ENCODE measurements at regions not wholly inside any gene's neighbourhood (a gene's known extent, or its start where the extent isn't known, plus 50 kb on each side); places are given as distances from the start of the nearest gene placed in this dataset.
A peak's percentile ranks its signal among the peaks of the same experiment; 100 is the strongest.
"Not testable (repeated sequence)": the region's sequence is repeated elsewhere in the genome, so short reads cannot be mapped to it uniquely, and the experiment has no call there.

DNA sequence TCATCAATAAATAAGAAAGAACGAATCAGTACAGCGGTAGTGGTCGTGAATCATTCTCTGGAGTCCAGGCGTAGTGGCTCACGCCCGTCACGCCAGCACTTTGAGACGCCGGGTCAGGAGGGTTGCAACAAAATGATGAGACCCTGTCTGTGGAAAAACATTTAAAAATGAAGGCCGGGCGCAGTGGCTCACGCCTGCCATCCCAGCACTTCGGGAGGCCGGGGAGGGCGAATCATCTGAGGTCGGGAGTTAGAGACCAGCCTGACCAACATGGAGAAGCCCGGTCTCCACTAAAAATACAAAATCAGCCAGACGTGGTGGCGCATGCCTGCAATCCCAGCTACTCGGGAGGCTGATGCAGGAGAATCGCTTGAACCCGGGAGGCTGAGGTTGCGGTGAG, 111.8 kb upstream of the ANKRD30BL start:
- not testable (repeated sequence) for DNase-seq

DNA sequence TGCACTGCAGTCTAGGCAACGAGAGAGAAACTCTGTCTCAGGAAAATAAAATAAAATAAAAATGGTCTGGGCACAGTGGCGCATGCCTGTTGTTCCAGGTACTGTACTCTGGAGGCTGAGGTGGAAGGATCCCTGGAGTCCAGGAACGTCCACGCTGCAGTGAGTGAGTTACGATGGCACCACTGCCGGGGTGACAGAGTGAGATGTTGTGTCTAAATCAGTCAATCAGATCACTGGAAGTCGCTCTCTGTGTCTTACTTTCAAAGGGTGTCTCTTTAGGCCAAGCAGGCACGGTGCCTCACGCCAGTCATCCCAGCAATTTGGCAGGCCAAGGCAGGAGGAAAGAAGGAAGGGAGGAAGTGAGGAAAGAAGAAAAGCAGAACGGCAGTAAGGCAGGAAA, 112.2 kb upstream of the ANKRD30BL start:
- no peak for DNase-seq

DNA sequence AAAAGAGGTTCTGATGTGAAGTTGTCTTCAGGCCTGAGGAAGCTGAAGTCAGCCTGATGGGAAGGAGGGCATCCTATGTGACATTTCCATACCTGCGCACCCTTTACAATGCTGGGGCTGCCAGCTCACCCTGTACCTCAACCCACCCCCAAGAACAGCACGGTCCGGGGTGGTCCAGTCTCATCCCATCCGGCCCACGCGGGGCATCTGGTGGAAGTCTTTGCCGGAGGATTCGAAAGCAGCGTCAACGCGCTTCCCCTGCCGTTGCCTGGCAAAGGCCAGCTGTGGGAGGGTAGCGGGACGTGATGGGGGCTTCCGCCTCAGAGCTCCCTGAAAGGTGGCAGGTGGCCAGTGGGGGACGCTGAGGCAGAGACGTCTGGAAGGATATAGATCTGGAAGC, 113.6 kb upstream of the ANKRD30BL start:
- DNase-seq = no peak

DNA sequence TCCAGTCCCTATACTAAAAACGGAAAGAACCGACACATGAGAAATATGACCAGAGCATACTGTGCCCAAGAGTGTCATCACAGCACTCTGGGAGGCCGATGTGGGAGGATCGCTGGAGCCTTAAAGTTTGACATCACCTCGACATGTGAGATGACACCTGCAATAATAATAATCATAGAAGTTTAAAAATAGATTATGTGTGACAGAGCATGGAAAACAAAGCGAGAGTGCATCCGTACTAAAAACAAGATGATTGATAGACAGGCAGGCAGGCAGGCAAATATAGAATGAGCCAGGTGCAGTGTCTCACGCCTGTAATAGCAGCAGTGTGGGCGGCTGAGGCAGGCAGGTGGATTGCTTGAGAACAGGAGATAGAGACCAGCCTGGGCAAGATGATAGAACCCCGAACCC, 114.8 kb upstream of the ANKRD30BL start:
- DNase-seq = no peak

DNA sequence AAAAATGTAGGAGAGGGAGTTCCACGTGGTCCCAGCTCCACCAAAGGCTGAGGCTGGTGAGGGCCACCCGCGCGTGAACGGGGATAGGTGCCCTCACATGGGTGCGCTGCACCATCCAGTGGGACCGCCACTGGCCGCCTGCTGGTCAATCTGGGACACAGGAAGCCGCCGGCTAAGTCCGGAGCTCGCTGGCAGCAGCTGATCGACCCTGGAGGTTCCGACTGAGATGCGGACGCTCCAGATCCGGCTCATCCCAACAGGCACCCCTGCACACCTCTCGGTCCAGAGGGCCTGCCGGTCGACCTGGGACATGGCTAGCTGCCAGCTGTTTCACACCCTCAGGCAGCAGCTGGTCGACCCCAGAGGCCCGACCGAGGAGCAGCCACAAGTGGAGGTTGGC, 116.5 kb upstream of the ANKRD30BL start:
- no peak for DNase-seq

DNA sequence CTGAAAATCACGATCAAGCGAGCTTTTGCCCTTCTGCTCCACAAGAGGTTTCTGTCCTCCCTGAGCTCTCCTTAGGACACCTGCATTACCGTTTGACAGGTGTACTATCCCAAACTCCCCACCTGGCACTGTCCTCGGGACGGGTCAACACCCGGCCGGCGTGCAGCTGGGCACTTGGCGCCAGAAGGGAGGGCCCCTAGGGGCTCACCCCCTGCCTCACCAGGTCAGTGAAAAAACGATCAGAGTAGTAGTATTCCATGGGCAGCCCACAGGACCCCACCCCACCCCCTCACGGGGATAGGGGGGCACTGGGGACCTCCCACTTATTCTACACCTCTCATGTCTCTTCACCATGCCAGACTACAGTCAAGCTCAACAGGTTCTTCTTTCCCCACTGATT, 117.6 kb upstream of the ANKRD30BL start:
- DNase-seq = no peak

DNA sequence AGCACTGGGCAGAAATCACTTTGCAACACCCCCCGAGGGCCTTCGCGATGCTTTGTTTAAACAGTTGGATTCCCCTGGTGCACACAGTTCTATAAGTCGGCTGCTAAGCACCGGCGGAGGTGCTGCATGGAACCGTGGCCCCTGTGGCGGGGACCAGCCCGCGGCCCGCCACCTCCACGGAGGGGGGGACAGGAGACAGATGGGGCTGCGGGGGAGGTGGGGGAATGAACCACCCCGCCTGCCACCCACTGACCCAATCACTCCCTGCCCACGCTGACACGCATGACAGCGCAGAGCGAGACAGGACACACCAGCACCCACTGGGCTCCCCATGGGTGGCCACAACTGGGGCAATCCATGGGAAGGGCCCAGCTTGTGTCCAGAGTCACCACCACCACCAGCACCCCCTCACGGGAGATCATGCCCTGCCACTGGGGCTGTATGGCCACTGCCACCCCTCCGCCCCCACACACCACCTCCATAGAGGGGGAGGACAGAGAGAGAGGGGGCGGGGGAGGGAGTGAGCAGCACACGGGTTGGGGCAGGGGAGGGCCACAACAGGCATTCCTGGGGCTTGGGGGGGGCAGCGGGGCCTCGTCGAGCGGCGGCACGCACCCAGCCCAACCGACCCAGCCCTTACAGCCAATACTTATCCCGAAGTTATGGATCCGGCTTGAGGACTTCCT, 118.3 kb upstream of the ANKRD30BL start:
- no peak for DNase-seq

DNA sequence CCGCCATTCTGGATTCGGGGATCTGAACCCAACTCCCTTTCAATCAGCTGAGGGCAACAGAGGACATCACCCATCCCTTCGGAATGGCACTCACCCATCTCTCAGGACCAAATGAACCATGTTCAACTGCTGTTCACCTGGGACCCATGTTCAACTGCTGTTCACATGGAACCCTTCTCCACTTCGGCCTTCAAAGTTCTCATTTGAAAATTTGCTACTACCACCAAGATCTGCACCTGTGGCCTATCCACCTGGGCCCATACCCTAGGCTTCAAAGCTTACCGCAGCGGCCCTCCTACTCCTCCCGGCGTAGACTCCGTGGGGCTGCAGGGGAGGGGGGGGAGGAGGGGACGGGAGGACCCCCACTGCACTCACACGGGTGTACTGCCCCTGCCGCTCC, 119.2 kb upstream of the ANKRD30BL start:
- DNase-seq = no peak

DNA sequence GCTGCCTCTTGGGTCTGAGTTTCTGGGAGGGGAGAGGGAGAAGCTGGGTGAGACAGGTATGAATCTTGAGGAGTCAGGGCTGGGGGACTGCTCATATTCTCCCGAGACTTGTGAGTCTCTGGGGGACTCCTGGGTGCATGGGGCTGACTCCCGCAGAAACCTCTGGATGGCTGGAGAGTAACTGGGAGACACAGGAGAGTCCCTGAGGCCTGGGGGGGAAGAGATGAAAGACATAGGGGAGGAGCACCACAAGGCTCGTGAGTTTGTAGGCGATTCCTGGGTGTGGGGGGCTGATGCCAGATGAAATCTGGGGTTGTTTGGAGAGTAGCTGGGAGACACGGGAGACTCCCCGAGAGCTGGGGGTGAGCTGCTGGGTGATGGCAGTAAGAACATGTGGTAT, 120.4 kb upstream of the ANKRD30BL start:
- not testable (repeated sequence) for DNase-seq

DNA sequence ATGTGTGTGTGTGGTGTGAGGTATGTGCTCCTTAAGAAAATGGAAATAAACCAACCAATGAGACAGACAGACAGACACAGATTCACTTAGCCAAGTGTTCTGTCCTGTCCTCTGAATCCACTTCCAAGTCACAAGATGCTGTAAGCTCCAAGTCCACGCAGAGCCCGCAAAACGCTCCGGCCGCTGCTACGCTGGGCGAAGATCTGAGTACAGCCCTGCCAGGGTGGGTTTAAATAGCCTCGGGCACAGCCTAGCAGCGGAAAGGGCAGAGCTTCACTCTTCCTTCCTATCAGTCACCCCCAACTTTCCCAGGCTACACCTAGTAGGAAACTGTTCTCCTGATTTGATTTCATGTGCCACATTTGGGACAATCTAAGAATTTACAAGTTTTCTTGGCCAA, 121.2 kb upstream of the ANKRD30BL start:
- DNase-seq = no peak

DNA sequence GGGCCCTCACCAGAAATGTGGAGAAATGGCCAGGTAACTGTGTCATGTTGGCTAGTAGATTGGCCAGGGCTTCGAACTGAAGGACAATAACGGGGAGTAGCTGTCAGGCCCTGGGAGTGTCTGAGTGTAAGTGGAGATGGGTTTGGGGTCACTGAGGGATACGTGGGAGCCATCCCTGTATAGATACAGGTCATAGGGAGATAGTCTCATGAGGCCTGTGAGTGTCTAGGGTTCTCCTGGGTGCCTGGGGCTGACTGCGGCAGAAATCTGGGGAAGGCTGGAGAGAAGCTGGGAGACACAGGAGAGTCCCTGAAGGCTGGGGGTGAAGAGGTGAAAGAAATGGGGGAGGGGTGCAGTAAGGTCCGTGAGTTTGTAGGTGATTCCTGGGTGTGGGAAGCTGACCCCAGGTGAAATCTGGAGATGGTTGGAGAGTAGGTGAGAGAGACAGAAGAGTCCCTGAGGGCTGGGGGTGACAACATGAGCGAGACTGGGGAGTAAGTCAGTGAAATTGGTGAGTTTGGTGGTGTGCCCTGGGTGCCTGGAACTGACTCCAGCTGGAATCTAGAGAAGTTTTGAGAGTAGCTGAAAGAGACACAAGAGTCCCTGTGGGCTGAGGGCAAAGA, 124.6 kb upstream of the ANKRD30BL start:
- DNase-seq = not testable (repeated sequence)

DNA sequence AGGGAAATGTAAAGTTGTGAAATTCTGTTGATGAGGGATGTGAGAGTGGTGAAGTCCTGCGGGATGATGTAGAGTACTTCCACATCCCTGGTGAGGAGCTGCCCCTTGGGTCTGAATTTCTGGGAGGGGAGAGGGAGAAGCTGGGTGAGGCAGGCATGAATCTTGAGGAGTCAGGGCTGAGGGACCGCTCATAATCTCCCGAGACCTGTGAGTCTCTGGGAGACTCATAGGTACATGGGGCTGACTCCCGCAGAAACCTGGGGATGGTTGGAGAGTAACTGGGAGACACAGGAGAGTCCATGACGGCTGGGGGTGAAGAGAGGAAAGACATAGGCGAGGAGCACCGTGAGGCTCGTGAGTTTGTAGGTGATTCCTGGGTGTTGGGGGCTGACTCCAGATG, 126.2 kb upstream of the ANKRD30BL start:
- DNase-seq = not testable (repeated sequence)

DNA sequence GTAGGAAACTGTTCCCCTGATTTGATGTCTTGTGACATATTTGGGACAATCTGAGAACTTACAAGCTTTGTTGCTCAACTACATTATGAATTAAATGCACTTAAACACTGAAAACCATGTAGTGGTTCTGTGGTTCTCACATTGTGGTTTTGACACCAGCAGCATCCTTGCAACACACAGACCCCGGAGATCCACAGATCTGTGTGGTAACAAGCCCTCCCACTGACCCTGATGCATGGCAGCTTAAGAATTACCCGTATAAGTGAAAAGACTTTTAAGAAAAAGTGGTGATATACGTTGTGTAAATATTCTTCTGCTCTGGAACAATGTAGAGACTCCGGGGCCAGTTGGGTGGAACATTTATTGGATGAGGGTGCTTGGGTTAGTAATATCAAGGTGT, 127.4 kb upstream of the ANKRD30BL start:
- DNase-seq = peak; percentile 88

DNA sequence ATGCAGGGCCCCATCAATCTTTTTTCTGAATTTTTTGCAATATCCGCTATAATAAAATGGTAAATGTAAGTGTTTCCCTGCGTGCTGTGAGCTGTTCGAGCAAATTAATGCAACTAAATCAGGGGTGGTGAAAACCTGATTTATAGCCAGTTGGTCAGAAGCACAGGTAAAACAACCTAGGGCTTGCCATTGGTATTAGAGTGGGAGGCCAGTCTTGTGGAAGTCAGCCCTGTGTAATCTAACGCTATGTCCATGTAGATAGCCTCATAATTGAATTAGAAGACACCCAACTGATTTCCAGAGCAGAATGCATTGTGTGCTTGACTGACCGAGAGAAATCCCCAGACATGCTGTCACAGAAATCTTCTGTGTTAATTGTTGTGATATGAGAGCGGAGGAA, 126.8 kb upstream of the GPR39 start:
- not testable (repeated sequence) for DNase-seq

DNA sequence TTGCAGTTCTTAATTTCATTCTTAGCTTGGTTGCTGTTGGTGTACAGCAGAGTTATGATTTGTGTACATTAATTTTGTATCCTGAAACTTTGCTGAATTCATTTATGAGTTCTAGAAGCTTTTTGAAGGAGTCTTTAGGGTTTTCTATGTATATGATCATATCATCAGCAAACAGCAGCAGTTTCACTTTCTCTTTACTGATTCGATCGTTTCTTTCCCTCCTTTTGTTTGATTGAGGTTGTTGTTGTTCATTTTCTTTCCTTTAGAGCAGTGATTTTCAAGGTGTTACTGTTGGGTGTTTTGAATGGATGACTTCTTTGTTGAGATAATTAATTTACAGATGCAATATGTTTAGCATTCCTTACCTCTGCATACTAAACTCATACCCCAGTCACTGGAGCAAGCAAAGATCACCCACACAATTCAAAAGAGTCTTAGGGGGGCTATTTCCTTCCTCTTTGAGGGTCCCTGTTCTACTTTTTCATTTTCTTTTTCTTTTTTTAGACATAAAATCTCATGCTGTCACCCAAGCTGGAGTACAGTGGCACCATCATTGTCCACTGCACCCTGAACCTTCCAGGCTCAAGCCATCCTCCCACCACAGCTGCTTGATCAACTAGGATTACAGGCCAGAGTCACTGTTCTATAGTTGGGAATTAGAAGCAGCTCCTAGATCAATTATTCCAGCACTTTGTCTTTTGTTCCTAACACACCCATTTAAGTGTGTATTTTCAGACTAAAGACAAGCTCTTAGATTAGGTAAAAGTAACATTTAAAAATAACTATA, 115.8 kb upstream of the GPR39 start:
- DNase-seq = not testable (repeated sequence)

DNA sequence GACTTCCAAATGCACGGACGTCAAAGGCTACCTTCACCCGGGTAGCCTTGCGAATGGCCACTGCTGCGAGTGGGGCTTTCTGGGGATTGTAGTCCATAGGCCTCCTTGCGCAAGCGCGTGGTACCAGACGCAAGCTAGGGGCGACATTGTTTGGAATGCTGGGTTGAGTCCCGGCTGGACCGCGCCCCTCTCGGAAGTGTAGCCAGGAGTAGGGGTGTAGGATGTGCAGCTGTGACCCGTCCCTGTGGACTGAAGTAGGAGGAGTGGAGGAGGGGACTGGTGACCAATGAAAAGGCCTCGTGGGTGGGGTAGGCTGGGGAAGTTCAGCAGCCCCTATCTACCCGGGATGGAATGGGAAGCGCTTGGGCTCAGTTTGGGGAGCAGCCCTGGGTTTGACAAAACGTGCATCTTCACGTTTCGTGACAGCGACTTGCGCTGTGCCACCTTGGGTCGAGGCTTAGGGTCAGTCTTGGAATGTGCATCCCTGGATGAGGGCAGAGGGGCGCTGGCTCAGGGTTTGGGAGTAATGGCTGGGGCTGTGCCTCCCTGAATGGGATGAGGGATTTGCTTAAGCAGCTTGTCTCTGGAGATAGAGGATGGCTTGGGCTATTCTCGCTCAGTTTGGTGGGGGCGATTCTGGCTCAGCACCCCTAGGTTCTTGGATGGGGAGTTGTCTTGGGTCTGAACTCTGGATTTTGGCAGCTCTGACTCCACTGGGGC, 111.8 kb upstream of the GPR39 start:
- not testable (repeated sequence) for DNase-seq

DNA sequence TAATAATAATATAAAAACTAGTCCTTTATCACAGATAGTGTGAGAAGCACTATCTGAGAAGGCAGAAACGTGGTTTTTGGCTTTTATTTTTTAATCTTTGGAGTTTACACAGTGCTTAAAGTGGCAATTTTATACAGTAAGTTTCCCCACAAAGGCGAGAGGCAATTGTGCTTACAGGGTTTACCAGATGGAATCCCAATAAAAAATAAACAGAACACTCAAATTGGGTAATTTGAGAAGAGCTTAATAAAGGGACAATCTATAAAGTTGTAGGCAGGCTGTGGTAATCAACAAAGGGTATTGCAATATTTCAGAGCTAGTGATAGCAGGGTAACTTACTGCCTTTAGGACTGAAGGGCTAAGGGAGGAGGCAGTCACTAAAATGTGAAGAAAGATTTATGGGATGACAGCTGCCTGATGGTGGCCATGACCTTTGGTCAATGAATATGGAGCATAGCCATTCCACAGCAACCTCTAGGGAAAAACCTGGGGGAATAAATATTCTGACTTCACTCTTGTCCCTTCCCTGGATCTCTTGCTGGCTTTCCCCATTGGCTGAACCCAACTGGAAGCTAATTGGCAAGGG, 108.9 kb upstream of the GPR39 start:
- not testable (repeated sequence) for DNase-seq

DNA sequence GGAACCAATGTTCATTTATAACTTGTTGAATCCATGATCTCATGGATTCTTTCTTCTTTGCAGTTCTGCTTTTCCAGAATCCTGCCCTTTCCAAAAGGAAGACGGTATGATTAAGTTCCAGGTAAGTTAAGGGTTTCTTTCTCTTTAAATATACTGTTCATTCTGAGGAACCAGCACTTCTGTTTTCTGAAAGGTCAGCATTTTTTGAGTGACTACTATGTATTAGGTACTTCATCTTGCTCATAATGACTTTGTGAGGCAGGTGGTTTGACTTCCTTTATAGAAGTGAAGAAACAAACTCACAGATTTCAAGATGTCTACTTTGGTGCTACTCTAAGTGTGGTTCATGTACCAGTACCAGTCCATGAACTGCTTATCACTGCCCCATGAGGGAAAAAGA, 107.4 kb upstream of the GPR39 start:
- not testable (repeated sequence) for DNase-seq

DNA sequence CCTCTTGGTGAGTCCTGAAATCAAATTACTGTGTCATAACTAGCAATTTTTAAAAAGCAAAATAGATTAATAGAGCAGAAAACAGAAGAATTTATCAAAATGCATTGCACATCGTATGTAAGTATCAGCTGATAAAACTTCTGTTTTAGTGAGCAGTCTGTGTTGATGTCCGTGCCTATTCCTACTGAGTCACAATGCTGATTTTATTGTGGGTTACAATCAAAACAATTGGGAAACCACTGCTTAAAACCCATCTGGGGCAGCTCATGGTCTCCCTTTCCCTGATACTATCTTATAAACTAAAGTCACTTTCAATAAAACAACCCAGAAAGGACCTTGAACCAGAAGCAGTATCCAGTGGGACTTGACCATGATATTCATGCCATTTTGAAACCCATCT, 101.1 kb upstream of the GPR39 start:
- DNase-seq = not testable (repeated sequence)

DNA sequence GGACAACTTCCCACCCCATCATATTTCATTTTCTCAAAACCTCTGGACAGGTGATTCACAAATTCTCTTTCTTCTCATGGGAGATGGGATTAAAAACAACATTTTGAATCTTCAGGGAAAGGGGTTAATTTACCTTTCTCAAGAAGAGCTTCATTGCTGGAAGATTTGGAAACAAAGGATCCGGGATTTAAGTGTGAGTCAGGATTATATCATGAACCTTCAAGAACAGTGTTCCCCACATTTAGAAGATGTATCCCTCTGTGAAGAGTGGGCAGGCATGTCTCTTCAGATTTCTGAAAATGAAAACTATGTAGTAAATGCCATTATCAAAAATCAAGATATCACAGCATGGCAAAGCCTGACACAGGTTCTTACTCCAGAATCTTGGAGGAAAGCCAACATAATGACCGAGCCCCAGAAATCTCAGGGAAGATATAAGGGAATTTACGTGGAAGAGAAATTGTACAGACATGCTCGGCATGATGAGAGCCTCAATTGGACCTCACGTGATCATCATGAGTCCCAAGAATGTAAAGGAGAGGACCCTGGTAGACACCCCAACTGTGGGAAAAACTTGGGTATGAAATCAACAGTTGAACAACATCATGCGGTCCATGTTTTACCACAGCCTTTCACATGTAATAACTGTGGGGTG, 99.5 kb upstream of the GPR39 start:
- not testable (repeated sequence) for DNase-seq

DNA sequence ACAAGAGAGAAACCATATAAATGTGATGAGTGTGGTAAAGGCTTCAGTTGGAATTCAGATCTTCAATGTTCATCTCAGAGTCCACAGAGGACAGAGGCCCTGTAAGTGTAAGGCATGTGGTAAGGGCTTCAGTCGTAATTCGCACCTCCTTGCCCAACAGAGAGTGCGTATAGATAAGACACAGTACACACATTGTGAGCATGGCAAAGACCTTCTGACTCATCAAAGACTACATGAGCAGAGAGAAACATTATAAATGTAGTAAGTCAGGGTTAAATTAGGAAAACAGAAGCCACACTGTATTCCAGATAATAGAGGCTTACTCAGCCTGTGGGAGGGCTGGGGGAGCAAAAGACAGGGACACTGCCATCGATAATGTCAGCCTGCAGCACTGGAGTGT, 98.1 kb upstream of the GPR39 start:
- DNase-seq = peak; percentile 5

DNA sequence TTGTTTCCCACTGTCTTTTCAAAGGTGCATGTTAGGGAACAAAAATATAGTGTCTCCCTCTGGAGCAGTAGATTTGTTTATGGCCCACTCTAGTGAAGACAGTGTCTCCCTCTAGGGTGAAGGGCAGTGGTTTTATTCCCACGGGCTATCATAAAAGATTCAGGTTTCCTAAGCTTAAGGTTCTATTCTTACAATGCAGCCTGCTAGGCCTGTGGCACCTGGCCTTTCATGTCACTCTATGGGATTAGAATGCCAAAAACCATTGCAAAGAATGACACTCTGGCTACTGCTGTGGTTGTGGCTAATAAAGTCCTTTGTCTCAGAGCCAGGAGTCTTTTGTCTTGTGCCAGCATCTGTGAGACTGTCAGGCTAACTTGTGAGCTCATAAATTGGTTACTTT, 92.6 kb upstream of the GPR39 start:
- DNase-seq = not testable (repeated sequence)

All from MV-4-11 (cell line).